Ishikawa (cell line): ENCODE measurements at regions not wholly inside any gene's neighbourhood (a gene's known extent, or its start where the extent isn't known, plus 50 kb on each side); places are given as distances from the start of the nearest gene placed in this dataset.

ENCODE experiments used
- EGR1 ChIP-seq: IDR thresholded peaks from 2 replicates; pipeline ENCODE4 v1.6.1; 2012
- EP300 ChIP-seq: IDR thresholded peaks from 2 replicates; pipeline ENCODE4 v1.6.1; 2012; ENCODE audit warnings: borderline replicate concordance
- FOXM1 ChIP-seq: IDR thresholded peaks from 2 replicates; pipeline ENCODE4 v1.6.1; 2012; ENCODE audit warnings: low read depth, borderline replicate concordance
- TAF1 ChIP-seq: IDR thresholded peaks from 2 replicates; pipeline ENCODE4 v1.6.1; 2012; ENCODE audit warnings: low read depth, mild to moderate bottlenecking
- TEAD4 ChIP-seq: IDR thresholded peaks from 2 replicates; pipeline ENCODE4 v1.6.1; 2012
- YY1 ChIP-seq: IDR thresholded peaks from 2 replicates; pipeline ENCODE4 v1.6.1; 2012; ENCODE audit warnings: low read depth
- TF ChIP-seq, protein P1 (sequence below): IDR thresholded peaks from 2 replicates; pipeline ENCODE4 v1.6.1; 2012

DNA sequence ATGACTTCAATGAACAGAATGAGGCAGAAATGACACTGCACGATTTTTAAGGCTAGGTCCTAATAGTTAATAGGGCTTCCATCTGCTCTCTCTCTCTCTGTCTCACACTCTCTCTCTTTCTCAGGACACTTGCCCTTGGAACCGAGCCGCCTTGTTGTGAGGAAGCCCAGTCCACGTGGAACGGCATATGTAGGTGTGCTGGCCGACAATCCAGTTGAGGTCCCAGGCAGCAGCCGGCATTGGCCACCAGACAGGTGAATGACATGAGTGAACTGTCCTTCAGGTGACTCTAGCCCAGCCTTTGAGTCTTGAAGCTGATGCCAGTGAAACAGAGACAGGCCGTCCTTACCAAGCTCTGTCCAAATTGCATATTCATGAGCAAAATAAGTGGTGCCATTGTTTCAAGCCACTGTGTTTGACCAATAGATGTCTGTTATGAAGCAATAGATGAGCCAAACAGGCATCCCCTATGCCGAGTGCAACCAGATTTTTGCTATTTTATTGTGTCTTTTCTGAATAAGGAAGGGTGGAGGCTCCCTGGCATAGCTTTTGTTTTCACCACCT is 217.5 kb upstream of the LHX5 start:
- TF ChIP-seq, protein P1, sequence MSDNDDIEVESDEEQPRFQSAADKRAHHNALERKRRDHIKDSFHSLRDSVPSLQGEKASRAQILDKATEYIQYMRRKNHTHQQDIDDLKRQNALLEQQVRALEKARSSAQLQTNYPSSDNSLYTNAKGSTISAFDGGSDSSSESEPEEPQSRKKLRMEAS: no peak
- TF ChIP-seq YY1 (no peak), EGR1 (no peak), EP300 (no peak), TEAD4 (no peak), TAF1 (no peak), FOXM1 (no peak)
